Fibroblast of lung (primary cell): ENCODE measurements at regions not wholly inside any gene's neighbourhood (a gene's known extent, or its start where the extent isn't known, plus 50 kb on each side); places are given as distances from the start of the nearest gene placed in this dataset.

Experiments
- CTCF ChIP-seq, 2 donors: IDR thresholded peaks in 1 of 2; conservative IDR thresholded peaks in 1 of 2; 1 replicate in 1 of 2; 2 replicates in 1 of 2; pipeline ENCODE4 v1.5.1; 2011 to 2012; ENCODE audit warnings: low read length in 2 of 2, control low read depth in 1 of 2, inconsistent platforms in 1 of 2, low read depth in 1 of 2, mild to moderate bottlenecking in 1 of 2
- EZH2 ChIP-seq: IDR thresholded peaks from 2 replicates; pipeline ENCODE4 v1.5.1; 2012; ENCODE audit warnings: low read length, control low read depth, mild to moderate bottlenecking; ENCODE audit errors: missing control alignments

- TF ChIP-seq CTCF (conservative IDR thresholded peaks at IDR 0.05 in 1 of 2, IDR thresholded peaks at IDR 0.05 in 1 of 2; ENCODE audit: low read depth in 1 of 2, low read length in 2 of 2) = no peak
- TF ChIP-seq EZH2 = no peak
Observed at GRCh38 chr4:134540588-134540987, 339.0 kb upstream of the PABPC4L start.
